A172 (cell line): ENCODE measurements at regions not wholly inside any gene's neighbourhood (a gene's known extent, or its start where the extent isn't known, plus 50 kb on each side); places are given as distances from the start of the nearest gene placed in this dataset.
"Not testable (repeated sequence)": the region's sequence is repeated elsewhere in the genome, so short reads cannot be mapped to it uniquely, and the experiment has no call there.

Source experiments
- DNase-seq: peaks from one replicate; pipeline ENCODE4 v3.0.0-alpha.2; 2015; ENCODE audit warnings: low spot score

DNA sequence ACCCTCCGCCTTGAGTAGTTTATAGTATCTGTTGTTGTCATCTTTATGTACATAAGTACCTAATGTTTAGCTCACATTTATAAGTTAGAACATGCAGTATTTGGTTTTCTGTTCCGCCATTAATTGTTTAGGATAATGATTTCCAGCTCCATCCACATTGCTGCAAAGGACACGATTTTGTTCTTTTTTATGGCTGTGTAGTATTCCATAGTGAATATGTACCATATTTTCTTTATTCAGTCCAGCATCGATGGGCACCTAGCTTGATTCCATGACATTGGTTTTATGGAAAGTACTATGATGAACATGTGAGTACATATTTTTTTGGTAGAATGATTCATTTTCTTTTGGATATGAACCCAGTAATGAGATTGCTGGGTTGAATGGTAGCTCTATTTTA, 174.4 kb upstream of the SPRY2 start:
- DNase-seq = no peak

- DNase-seq = no peak
Observed at GRCh38 chr13:80513196-80513595, 172.3 kb upstream of the SPRY2 start.

DNA sequence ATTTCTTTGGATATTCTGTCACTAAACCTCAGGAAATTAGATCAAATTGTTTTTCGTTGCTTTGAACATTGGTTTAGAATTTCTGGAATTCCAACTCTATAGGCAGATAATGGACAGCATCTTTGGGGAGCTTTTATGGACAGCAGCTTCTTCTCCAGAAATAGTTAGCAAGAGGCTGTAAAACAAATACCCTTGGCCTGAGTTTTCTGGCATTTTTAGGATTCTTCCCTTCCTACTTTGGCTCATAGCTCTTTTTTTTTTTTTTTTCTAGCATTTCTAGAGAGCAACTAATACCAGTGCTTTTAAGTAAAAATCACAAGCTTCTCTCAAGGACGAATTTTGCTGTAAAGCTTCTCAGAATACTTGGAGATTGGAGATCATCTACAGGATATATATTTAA, 169.8 kb upstream of the SPRY2 start:
- DNase-seq = no peak

- DNase-seq = no peak
Observed at GRCh38 chr13:80509264-80509663, 168.3 kb upstream of the SPRY2 start.

DNA sequence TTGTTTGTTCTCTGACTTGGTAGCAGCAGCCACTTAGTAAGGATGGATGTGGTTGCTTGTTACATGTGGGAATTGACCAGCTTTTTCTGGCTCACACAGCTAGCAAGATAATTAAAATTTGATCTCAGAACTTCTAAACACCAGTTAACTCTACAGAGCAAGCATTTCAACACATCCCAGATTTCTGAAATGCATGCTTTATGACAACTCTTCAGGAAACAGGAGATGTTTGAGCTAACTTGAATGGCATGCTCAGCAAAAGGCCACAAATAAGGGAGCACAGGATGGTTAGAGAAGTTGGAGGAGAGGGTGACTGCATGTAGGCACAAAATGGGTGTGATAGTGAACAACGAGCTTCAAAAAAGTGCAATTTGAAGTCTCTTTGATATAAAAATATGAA, 167.1 kb upstream of the SPRY2 start:
- no peak for DNase-seq

DNA sequence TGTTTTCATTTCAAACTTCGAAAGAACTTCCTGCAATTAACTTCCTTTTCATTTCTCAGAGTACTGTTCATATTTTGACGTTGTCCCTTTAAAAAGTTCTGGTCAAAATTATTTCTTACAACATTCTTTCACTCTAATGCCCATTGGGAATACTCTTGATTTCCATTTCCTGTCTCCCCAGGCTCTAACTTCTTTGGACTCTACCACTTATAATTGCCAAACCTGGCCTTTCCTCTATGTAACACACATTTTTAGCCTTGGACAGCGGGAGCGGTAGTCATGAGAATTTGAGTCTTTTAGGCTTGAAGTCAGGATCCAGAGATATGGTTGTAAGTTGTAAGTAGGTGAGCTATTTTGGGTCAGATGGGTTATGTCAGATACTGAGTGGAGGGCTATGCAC, 163.5 kb upstream of the SPRY2 start:
- no peak for DNase-seq

- DNase-seq = no peak
Observed at GRCh38 chr13:80502359-80502758, 161.4 kb upstream of the SPRY2 start.

GRCh38 chr13:80501556-80501955, 160.6 kb upstream of the SPRY2 start:
- DNase-seq = no peak

DNA sequence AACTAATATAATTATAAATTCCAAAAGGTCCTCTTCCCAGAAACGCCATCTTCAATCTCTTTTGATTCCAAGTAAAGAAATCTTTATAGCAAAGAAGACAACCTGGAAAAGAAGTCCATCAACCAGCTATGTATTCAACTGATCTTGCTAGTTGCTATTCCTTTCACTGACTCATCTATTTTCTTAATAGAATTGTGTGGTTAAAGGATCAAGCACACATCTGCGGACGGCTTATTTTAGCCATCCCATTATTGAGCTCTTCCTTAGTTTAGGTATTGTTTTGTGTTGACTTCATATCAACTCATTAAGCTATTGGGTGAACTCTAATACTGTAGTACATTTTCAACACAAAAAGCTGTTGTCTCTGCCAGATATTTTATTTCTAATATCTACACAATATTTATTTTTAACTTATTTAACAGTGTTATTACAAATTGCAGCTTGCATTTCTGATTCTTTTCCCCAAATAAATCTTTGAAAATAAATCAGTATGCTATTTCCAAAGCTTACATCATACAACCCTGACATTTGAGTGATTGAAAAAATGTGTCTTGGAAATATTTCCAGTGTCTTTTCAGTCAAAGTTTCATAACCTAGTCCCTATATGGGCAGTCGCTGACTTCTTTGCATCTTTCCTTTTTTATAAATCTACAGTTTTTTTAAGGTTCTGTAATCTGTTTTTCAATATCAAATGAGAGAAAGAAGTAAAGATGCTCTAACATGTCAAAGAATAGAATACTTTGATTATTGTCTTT, 158.8 kb upstream of the SPRY2 start:
- DNase-seq = no peak

- DNase-seq = no peak
Observed at GRCh38 chr13:80498433-80498832, 157.5 kb upstream of the SPRY2 start.

DNA sequence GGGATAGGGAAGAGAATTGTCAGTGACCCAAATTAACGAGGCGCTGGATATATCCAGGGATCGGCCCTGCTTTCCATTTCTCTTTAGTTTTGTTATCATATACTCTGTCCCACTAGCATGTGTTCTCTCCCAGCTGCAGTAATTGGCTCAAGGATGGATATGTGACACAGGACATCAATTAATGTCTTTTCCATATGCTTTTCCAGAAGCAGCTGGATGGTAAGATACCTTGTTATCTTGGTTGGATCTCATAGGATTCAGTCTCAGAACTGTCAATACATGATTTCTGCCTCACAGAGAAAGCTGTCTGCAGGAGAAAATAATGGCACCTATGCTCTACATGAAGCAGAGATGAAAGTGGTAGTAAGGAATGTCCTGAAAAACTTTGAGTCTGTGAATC, 157.1 kb upstream of the SPRY2 start:
- no peak for DNase-seq

GRCh38 chr13:80497439-80497838, 156.5 kb upstream of the SPRY2 start:
- DNase-seq = no peak

GRCh38 chr13:80496721-80497397, 155.9 kb upstream of the SPRY2 start:
- DNase-seq = no peak

- DNase-seq = not testable (repeated sequence)
Observed at GRCh38 chr13:80490491-80490943, 149.6 kb upstream of the SPRY2 start.

GRCh38 chr13:80486402-80486801, 145.5 kb upstream of the SPRY2 start:
- DNase-seq = no peak

DNA sequence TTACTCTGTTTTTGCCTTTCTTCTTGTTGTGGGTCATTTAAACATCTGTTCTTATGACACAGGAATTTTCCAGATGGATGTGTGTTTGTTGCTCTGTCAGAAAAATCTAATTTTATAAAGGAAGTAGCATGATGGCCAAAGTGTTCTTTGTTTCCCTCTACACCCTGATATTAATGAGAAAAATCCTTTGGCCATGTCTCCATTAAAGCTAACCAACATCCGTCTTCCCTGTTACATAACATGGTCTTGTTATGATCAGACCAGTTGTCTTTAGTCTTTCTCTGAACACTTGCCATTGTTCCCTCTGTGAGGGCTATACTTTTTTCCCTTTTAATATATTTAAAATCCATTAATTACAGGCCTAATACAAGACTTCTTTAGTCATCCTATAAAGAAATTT, 142.2 kb upstream of the SPRY2 start:
- no peak for DNase-seq

GRCh38 chr13:80481588-80481987, 140.7 kb upstream of the SPRY2 start:
- DNase-seq = no peak

- DNase-seq = no peak
Observed at GRCh38 chr13:80477661-80478443, 136.9 kb upstream of the SPRY2 start.

GRCh38 chr13:80476953-80477352, 136.0 kb upstream of the SPRY2 start:
- DNase-seq = no peak

- DNase-seq = no peak
Observed at GRCh38 chr13:80475718-80476117, 134.8 kb upstream of the SPRY2 start.

- DNase-seq = peak; percentile 14
Observed at GRCh38 chr13:80473695-80474094, 132.8 kb upstream of the SPRY2 start.

GRCh38 chr13:80469853-80470381, 129.0 kb upstream of the SPRY2 start:
- DNase-seq = peak; percentile 30
